ENCODE measurements at regions not wholly inside any gene's neighbourhood (a gene's known extent, or its start where the extent isn't known, plus 50 kb on each side); places are given as distances from the start of the nearest gene placed in this dataset.

DNA sequence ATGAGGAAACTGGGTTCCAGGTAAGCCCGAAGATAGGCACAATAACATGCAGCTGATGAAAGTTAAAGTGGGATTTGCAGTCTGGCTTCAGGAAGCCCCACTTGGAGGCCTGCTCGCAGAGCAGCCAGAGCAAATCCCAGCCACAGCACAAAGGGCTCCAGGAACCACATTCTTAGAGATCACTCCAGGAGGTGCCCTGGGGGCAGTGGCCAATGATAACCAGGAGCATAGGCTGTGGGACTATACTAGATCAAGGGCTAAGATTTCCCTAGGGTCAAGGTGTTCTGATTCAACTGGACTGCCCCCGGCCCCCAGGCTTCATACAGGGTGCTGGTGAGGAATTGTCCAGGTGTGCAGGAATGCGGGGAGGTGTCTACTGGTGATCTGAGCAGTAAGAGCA, 133.9 kb upstream of the PTPRT start:
- DNase-seq (ENCODE audit: extremely low read depth in 1 of 11, low read depth in 9 of 11, low spot score in 4 of 11) = no peak

DNA sequence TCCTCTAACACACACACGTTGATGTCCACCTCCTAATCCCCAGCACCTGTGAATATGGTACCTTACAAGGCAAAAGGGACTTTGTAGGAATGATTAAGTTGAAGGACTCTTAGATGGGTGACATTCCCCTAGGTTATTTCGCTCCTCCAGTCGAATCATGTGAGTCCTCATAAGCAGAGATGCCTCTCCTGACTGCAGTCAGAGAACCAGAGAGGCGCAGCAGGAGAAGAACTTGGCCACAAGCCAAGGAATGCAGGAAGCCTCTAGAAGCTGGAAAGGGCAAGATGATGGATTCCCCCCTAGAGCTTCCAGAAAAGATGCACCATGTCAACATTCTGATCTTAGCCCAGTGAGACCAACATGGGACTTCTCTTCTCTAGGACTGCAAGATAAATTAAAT, 133.1 kb upstream of the PTPRT start:
- no peak for DNase-seq (ENCODE audit: extremely low read depth in 1 of 11, low read depth in 9 of 11, low spot score in 4 of 11)

DNA sequence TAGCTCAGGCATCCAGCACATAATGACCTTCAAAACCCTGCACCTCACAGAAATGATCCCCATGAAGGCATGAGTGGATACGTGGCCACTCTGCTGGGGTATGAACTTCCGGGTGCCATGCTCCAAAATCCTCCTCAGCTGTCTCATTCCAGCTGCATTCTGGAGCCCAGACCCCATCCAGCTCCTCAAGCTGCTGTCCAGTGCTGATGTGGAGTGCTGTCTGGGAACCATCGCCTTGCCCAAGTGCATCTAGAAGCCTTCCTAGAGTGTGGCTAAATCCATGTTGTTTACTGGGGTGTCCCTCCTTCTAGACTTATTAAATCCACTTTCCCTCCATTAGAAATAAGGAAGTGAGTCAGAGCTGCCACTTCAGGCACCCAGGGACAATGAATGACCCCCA, 130.8 kb upstream of the PTPRT start:
- no peak for DNase-seq (ENCODE audit: extremely low read depth in 1 of 11, low read depth in 9 of 11, low spot score in 4 of 11)

DNA sequence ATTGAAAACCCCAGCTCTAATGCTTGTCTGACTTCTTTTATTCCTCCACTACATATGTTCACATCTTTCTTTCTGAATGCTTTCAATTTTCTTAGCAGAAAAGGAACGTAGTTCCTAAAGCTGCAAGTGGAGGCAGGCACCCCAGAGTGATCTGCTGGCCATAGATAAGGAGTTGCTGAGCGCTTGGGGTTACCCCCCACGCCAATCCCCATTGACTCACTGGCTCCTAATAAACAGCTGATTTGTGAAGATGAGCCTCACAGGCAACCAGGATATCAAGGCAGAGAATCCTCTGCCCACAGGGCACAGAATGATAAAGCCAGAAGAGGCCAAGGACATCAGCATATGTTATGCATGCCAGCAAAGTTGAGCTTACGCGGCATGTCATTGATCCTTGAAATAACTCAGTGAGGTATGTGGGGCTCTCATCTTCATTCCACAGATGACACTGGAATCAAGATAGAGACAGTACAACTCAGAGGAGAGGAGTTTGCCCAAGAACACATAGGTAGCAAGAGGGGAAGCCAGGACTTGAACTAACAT, 129.1 kb upstream of the PTPRT start:
- no peak for DNase-seq (ENCODE audit: extremely low read depth in 1 of 11, low read depth in 9 of 11, low spot score in 4 of 11)

DNA sequence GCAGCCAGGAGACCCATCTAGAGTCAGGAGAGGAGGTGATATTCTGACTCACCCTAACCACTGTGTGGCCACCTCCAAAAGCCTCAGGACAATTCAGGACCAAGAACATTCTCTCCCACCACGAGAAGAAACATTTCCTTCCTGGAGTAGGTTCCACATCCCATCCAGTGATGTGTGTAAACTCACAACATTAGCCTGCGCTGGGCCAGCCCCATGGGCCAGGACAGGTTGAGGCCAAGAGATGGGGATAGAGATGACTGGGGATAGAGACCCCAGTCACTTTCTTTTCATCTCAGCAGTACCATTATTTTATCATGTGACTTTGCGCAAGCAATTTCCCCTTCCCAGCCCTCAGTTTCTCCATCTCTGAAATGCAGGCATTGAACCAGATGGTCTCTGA, 126.6 kb upstream of the PTPRT start:
- DNase-seq (ENCODE audit: extremely low read depth in 1 of 11, low read depth in 9 of 11, low spot score in 4 of 11) = no peak

DNA sequence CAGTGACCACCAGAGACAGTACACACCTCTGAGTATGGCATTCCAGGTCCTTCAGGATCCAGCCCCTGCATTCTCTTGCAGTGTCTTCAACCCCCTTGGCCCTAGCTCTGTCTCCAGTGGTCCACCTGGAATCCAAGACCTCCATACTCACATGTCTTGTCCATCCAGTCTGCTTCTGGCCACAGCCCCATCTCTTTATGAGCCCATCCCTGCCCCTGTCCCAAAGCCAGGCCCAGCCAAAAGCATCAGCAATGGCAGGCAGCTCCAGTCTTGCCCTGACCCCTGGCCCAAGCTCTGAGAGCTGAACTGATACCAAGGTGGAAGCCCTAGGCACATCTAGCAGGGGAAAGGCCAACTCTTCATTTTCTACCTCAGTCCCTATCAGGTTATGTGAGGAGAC, 119.6 kb upstream of the PTPRT start:
- no peak for DNase-seq (ENCODE audit: extremely low read depth in 1 of 11, low read depth in 9 of 11, low spot score in 4 of 11)

DNA sequence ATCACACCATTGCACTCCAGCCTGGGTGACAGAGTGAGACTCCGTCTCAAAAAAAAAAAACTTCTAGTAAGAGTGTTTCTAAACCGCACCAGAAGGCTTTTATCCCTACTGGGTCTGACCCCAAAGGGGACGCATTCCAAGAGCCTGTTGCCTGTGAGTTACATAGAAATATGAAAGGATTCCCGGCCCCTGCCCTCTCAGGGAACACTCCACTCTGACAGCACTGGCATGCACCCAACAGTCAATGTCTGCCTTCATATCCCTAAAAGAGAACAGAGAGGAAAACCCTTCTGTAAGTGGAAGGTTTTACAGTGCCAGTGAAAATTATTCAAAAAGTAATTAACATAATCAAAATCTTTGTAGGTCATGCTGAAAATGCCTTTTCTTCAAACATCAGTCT, 117.1 kb upstream of the PTPRT start:
- no peak for DNase-seq (ENCODE audit: extremely low read depth in 1 of 11, low read depth in 9 of 11, low spot score in 4 of 11)

DNA sequence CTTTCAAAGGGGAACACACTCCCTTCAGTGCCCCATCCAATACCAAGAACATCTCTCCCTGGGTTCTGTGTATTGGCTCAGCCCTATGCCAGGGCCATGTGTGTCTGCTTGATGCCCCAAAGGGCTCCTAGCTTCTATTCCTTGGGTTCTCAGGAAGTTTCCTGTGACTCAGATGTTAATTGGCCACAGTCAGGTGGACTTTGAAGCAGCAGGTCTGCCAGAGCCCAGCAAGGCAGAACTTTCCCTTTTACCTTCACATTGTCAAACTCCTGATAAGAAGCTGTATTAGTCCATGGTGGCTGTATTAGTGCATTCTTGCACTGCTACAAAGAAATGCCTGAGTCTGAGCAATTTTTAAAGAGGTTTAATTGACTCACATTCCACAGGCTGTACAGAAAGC, 116.0 kb upstream of the PTPRT start:
- no peak for DNase-seq (ENCODE audit: extremely low read depth in 1 of 11, low read depth in 9 of 11, low spot score in 4 of 11)

DNA sequence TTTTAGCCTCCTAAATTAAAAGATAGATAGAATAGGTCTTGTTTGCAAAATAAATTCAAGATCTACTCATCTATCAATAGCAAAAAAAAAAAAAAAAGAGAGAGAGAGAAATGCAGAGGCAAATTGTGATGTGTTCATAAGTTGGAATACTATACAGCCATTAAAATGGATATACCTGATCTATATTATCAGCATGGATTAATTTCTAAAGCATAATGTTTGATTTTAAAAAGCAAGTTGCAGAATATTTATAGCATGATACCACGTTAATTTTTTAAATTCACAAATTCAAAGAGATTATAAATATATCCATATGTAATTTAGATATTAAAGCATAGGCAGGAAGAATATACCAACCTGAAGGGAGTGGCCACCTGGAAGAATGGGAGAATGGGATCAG, 114.9 kb upstream of the PTPRT start:
- DNase-seq (ENCODE audit: extremely low read depth in 1 of 11, low read depth in 9 of 11, low spot score in 4 of 11) = no peak

DNA sequence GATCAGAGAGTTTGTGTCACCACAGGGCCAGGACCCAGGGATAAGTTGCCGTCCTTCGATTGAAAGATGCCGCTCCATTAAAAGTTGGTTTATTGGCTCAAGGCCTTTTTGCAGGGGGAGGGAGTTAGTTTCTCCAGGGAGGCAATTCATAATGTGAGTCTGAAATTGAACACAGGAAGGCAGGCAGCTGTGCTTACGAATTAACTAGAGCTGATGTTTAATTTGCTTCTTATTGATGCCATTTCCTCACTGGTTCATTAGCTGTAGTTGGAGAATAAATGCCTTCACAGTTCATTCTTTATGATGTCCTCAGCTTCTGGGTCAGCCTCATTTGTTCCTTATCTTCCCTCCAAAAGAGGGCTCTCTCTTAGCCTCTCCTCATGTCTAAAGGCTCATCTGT, 113.2 kb upstream of the PTPRT start:
- no peak for DNase-seq (ENCODE audit: extremely low read depth in 1 of 11, low read depth in 9 of 11, low spot score in 4 of 11)

DNA sequence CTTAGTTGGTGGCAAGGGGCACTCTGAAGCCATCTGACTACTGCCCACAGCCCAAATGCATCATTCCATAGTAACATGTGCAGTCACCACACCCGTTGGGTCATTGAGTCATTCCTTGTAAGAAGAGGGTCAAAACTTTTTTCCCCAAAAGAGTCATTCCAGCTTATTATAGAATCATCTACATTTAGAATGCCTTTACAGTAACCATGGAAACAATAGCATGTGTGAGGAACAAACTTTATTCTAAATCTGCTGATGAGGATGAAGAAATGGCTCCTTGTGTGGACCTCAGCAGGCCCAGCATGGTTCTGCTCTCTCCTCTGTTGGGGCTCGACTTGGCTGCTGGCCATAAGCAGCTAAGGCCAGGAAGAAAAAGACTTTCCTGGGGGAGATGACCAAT, 111.2 kb upstream of the PTPRT start:
- no peak for DNase-seq (ENCODE audit: extremely low read depth in 1 of 11, low read depth in 9 of 11, low spot score in 4 of 11)

DNA sequence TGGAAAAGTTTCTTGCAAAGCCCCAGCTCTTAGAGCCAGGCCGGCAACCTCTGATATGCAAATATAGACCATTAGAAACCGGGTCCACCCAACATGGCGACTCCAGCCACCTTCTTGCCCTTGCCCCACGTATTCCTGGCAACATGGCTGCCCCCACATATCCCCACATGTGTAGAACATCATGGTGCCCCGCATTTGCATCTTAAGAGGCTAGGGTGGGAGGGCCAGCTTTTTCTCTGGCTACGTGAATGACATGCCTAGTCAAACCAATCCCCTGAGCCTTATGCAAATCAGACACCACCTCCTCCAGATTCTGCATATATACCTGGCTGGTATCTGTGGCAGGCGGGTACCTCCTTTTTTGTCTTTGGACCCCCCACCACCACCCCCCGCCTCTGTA, 106.1 kb upstream of the PTPRT start:
- no peak for DNase-seq (ENCODE audit: extremely low read depth in 1 of 11, low read depth in 9 of 11, low spot score in 4 of 11)

DNA sequence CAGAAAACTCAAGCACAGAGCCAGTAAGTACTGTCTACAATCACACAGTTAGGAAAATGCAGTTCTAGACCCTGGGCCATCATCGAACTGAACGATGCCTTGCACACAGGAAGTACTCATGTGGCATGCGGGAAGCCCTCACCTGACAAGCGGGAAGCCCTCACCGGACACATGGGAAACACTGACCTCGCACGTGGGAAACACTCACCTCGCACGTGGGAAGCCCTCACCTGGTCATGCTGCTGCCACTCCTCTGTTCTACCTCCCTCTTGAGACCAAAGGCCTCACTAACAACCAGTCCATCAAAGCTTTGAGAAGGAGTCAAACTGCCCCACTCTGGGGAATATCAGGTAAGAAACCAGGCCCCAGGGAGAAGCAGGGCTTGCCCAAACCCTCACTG, 105.6 kb upstream of the PTPRT start:
- no peak for DNase-seq (ENCODE audit: extremely low read depth in 1 of 11, low read depth in 9 of 11, low spot score in 4 of 11)

DNA sequence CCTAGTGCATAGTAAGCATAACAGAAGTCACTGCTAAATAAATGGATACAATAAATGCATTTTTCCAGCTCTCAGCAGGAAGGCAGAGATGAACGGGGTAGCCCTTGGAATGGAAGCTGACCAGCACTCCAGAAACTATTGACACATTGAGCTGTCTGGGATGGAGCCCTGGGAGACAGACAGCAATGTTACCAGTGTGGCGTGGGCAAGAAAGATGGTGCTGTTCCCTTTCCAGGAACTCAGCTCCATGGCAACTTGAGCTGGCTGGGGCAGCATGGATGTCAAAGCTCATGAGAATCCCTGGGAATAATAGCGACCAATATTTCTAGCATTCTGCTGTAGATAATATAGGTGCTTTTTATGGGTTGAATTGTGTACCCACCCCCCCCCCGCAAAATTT, 104.3 kb upstream of the PTPRT start:
- DNase-seq (ENCODE audit: extremely low read depth in 1 of 11, low read depth in 9 of 11, low spot score in 4 of 11) = no peak

DNA sequence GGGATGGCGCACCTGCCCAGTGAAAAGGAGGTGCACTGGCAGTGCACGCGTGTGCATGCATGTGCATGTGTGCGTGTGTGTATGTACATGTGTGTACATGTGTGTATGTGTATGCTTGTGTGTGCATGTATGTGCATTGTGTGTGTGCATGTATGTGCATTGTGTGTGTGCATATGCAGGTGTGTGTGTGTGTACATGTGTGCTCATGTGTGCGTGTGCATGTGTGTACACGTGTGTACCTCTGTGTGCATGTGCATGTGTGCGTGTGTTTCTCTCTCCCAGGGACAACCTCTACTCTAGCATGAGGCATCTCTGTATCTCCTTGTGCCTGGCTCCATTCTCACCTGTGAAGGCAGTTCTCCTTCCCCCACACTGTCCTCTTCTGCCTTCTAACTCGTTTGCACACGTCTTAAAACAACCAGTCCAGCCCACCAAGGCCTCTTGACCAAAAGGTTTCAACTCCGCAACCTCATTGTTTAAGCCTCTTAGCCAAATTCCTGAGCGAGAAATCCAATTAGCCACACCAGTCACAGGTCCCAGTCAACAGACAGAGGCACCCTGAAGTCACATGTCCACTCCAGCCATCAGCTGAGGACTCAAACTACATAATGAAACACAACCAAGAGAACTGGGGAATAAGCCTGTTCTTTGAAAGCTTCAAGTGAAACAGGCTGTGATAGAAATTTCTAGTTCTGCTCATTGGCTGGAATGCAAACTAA, 103.5 kb upstream of the PTPRT start:
- no peak for DNase-seq (ENCODE audit: extremely low read depth in 1 of 11, low read depth in 9 of 11, low spot score in 4 of 11)

DNA sequence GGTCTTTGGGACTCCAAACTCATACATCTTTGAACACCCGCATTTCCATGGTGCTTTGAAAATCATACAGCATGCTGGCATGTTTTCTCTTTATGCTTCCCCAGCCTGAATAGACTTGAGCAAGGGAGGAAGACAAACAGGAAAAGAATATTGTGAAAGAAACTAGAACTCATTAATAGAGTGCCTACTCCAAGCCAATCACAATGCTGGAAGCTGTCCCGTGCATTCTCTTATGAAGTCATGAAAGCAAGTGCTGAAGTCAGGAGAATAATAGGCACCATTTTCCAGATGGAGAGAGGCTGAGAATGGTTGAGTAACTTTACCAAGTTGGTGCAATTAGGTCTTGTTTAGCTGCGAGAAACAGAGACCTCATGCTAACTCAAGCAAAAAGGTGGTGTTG, 102.5 kb upstream of the PTPRT start:
- no peak for DNase-seq (ENCODE audit: extremely low read depth in 1 of 11, low read depth in 9 of 11, low spot score in 4 of 11)

DNA sequence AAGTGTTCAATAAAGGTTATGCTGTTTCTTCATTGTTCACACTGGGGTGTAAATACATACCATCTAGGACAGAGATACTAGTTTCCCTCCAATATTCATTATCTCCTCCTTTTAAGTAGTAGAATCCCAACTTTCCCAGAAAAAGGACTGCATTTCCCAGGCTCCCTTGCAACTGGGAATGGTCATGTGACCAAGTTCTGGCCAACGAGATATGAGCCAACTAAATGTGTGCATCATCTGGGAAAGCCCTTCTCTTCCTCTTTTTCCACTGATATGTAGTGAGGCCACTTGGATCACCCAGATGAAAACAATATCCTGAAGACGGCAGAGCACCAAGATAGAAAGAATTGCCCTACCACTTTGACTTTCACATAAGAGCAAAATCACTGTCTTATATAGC, 97.9 kb upstream of the PTPRT start:
- DNase-seq (ENCODE audit: extremely low read depth in 1 of 11, low read depth in 9 of 11, low spot score in 4 of 11) = no peak

DNA sequence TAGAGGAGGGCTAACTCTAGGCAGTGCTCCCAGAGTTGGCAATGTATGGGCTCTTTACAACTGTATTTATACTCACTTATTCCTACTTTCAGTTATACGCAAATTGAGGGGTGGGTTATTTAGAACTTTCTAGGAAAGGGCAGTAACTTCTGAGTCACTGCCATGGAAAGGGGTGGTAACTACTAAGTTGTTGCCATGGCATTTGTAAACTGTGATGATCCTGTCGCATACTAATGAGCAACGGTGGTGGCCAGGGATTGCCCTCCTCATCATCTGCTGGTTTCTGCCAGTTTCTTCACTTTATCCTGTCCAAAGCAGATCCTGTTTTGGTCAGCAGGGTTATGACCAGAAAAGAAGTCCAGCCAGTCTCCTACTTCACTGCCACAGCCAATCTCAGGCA, 95.5 kb upstream of the PTPRT start:
- DNase-seq (ENCODE audit: extremely low read depth in 1 of 11, low read depth in 9 of 11, low spot score in 4 of 11) = no peak

DNA sequence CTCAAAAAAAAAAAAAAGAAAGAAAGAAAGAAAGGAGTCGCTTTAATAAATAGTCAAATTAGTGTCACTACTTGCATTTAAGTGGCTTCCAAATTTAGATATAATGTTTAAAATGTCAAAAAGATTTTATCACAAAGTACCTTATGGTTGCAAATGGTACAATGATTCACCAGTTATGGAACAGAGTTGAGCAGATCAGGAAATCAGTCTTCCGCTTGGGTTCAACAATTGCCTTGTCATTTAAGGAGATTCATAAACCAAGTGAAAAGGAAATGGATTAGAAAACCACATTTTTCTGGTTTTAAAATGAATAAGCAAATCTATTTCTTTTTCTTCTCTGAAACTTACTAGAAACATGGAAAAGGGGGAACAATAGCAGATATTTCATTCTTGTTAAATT, 94.8 kb upstream of the PTPRT start:
- DNase-seq (ENCODE audit: extremely low read depth in 1 of 11, low read depth in 9 of 11, low spot score in 4 of 11) = no peak

DNA sequence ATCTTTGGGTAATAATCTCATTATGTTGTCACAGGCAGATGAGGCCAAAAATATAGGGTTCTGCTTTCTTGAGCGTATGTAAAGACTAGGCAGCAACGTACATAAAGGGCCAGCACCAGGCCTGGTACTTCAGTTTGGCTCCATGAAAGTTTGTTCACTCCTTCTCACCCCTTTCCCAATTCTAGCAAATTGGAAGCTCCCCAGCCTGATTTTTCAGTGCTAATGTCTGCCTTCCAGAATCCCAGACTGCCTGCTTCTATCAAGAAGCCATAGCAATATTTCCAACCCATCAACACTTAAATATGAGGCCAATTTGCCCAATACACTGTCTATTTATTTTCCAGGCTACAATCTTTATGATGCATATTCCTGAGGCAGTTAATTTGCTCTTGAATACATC, 93.4 kb upstream of the PTPRT start:
- DNase-seq (ENCODE audit: extremely low read depth in 1 of 11, low read depth in 9 of 11, low spot score in 4 of 11) = no peak

DNA sequence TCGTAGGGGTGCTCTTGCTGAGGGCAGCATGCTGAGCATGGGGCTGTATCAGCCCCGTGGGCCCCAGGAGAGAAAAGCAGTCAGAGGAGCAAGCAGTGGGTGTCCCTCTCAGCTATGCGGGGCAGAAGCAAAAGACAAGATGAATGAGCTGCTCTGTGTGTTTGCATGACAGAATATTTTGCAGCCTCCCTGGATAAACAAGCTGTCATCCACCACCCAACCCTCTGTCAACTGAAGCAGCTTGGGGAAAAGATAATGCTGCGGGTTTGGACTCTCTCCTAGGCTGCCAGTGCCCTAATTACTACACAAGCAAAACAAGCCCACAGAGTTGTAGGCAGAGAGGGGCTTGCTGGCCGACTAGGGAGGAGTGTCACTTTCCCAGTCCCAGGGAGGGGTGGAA, 82.3 kb upstream of the PTPRT start:
- DNase-seq (ENCODE audit: extremely low read depth in 1 of 11, low read depth in 9 of 11, low spot score in 4 of 11) = no peak

DNA sequence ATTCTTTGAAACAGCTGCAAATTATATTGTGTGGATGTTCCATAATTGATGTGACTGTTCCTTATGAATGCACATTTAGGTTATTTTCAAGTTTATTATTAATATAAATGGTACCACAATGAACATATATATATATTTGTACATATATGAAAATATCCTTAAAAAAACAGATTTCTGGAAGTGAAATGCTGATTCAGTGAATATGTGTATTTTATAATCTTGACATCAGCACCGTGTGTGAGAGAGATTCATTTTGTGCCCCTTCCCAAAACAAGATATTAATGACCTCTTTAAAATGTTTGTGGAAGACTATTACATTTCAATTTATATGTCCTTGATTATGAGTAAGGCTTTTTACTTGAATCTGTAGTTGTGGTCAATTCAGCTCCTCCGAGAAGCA, 75.7 kb upstream of the PTPRT start:
- no peak for DNase-seq (ENCODE audit: extremely low read depth in 1 of 11, low read depth in 9 of 11, low spot score in 4 of 11)
